Large intestine (tissue), 3 donors: ENCODE measurements at regions not wholly inside any gene's neighbourhood (a gene's known extent, or its start where the extent isn't known, plus 50 kb on each side); places are given as distances from the start of the nearest gene placed in this dataset.

ENCODE experiments used
- DNase-seq, 2 donors: peaks; one replicate each; pipeline versions ENCODE4 v3.0.0 to v3.0.0-alpha.2; 2013
- H3K27ac ChIP-seq: one replicate; pipeline ENCODE4 v1.5.1; 2013; ENCODE audit warnings: low read length
- H3K27me3 ChIP-seq: 2 replicates; pipeline ENCODE4 v1.6.1; 2013; ENCODE audit warnings: low read length; ENCODE audit not compliant: control insufficient read depth, insufficient read depth
- H3K36me3 ChIP-seq: 2 replicates; pipeline ENCODE4 v1.6.1; 2013; ENCODE audit warnings: low read length; ENCODE audit not compliant: control insufficient read depth, insufficient read depth
- H3K4me1 ChIP-seq: one replicate; pipeline ENCODE4 v1.6.1; 2013; ENCODE audit warnings: low read length; ENCODE audit not compliant: control insufficient read depth, insufficient read depth
- H3K4me3 ChIP-seq: one replicate; pipeline ENCODE4 v1.5.1; 2013; ENCODE audit warnings: low read length
- H3K9me3 ChIP-seq: one replicate; pipeline ENCODE4 v1.6.1; 2013; ENCODE audit warnings: mild to moderate bottlenecking, low read depth, low read length, moderate library complexity; ENCODE audit not compliant: control insufficient read depth
- WGBS: methylation state at CpG from one replicate; pipeline ENCODE4 v1.1.5; 2013; ENCODE audit warnings: low lambda C conversion rate; ENCODE audit not compliant: insufficient coverage; 5-methylcytosine and 5-hydroxymethylcytosine counted together

DNA sequence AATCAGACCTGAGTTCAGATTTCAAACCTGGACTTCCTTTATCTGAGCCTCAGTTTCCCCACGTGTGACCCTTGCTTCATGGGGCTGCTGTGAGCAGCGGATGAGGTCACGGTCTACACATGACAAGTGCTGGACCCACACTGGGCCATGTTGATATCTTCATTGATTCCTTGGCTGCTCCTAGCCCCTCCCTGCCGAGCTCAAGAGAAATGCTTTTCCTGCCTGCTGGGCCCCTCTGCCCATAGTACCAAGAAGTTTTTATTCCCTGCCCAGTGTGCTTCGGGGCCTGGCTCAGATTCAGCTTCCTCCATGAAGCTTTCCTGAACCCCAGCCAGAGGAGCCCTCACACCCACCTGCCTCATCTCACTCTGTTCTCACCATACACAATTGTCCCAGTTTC is 181.6 kb downstream of the PTPRU start:
- no CpG with 5 or more reads among the region's 5 CpGs for WGBS

DNA sequence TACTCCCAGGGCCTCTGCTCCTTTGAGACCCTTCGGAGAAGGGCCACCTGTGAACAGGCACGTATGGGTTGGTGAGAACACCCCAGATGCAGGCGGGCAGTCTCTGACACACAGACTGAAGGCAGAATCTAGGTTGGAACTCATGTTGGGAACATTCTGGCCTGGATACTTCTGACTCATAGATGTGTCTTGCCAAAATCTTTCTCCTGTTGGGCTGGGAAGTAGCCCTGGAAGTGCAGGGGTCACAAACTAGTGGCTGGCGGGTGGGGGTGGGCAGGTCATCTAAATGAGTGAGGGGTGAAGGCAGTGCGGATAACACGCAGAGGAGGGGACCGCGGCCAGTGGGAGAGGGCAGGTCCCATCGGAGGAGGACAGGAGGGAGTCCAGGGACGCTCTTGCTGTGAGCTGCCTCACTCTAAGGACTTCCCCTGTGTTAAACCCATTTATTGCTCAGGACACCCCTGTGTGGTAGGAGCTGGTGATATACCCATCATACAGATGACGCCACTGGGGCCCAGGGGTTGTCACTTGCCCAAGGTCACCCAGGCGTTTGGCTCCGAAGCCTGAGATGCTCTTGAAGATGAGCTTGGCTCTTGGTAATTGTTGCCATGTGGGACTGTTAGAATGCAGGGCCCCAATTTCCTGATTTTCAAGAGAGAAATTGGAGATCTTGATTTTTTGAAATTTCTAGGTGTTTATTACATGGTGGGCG is 181.0 kb downstream of the PTPRU start:
- WGBS = no CpG with 5 or more reads among the region's 14 CpGs

More for the DNA sequence above, 181.6 kb downstream of the PTPRU start:
- no peaks in the 10 kb centered on the region for H3K36me3 ChIP-seq
- no peaks in the 10 kb centered on the region for H3K4me1 ChIP-seq
- H3K27me3 ChIP-seq = no peaks in the 10 kb centered on the region
- H3K9me3 ChIP-seq = no peaks in the 10 kb centered on the region
- no peak overlapping the region for H3K27ac ChIP-seq
- no peak for DNase-seq
- H3K4me3 ChIP-seq = no peak overlapping the region

DNA sequence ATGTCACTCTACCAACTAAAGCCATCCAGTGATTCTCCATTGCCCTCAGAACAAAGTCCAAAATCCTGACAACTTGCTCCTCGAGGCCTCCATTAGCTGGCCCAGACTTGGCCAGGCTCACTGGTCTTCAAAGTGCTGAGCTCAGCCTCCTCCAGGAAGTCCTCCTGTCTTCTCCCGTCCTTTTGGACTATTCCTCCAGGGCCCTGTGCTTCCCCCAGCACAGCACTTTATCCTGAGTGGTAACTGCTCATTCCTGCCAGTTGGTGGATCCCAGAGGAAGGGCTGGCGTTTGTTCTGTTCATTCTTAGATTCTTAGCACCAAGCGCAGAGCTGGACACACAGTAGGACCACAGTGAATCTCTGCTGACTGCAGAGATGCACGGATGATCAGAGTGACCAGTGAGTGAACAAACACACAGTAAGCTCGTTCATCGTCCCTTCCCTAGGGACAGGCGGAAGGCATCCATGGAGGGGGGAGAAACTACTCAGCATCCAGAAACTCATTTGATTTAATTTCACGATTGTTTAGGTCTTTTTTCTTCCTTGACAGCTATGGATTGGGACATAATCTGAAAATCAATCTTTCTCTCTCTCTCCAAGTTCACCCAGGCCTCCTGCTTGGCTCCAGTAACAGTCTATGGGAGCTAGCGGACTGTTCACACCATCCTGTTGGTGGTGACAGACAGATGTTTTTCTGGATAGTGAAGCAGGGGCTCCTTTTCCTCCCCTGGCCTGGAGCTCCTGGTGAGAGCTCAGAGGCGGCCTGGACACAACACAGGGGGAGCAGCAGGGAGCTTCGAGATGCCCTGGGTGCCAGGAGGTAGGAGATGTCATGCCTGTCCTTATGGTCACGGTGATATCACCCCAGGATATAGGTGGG is 180.2 kb downstream of the PTPRU start:
- Histone ChIP-seq H3K36me3 (no peaks in the 10 kb centered on the region), H3K27ac (no peak overlapping the region), H3K27me3 (no peaks in the 10 kb centered on the region), H3K9me3 (no peaks in the 10 kb centered on the region), H3K4me1 (no peaks in the 10 kb centered on the region), H3K4me3 (no peak overlapping the region)
- DNase-seq = no peak
- WGBS = no CpG with 5 or more reads among the region's 13 CpGs

More for the DNA sequence above, 181.0 kb downstream of the PTPRU start:
- no peak for DNase-seq
- Histone ChIP-seq H3K4me3 (no peak overlapping the region), H3K27ac (no peak overlapping the region), H3K36me3 (no peaks in the 10 kb centered on the region), H3K27me3 (no peaks in the 10 kb centered on the region), H3K9me3 (no peaks in the 10 kb centered on the region), H3K4me1 (no peaks in the 10 kb centered on the region)

DNA sequence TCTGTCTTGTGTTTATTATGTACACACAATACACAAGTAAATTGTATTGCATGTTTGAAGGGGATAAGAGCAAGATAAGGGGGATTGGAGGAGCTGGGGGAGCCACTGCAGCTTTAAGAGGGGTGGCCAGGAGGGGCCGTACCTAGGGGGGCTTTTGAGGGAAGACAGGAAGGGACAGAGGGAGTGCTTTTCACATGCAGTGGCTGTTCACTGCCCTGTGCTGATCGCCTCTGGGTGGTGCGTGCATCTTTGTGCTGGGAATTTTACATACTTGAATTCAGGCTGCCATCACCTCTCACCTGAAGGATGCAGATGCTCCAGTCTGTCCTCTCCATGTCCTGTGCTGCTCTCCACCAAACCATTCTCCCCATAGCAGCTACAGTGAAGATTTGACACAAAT is 179.5 kb downstream of the PTPRU start:
- WGBS = 20% methylated on average over 1 of the region's 3 CpGs
- Histone ChIP-seq H3K27ac (no peak overlapping the region), H3K4me1 (no peaks in the 10 kb centered on the region), H3K36me3 (no peaks in the 10 kb centered on the region), H3K27me3 (no peaks in the 10 kb centered on the region), H3K4me3 (no peak overlapping the region), H3K9me3 (no peaks in the 10 kb centered on the region)
- DNase-seq = no peak

DNA sequence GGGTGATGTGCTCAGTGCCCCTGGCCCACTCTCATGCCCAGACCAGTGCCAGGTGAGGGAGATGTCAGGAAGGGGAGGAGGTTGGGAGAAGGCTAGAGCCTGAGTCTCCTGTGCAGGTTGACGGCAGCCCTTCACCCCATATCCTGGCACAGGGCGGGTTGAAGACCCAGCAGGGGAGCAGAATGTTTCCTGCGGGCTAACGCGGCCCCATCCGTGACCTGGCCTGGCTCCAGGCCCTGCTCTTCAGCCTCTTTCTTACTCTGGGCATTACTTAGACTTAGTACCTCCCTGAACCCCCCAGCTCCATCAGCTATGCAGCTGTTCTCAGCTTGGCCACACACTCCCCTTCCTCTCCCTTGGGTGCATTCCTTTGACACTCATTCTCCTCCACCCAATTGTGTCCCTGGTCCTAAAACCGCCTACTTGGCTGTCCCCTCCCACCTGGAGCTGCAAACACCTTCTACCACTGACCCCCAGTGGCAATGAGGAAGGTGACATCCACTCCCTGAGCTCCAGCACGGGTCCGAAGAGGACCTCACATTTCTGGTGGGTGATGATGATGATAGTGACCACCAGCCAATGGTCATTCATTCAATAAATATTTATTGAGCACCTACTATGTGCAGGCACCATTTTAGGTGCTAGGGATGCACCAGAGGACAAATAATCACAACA is 179.0 kb downstream of the PTPRU start:
- DNase-seq = no peak
- no peak overlapping the region for H3K27ac ChIP-seq
- no peaks in the 10 kb centered on the region for H3K27me3 ChIP-seq
- no peak overlapping the region for H3K4me3 ChIP-seq
- H3K36me3 ChIP-seq = no peaks in the 10 kb centered on the region
- no peaks in the 10 kb centered on the region for H3K9me3 ChIP-seq
- WGBS = no CpG with 5 or more reads among the region's 9 CpGs
- no peaks in the 10 kb centered on the region for H3K4me1 ChIP-seq

DNA sequence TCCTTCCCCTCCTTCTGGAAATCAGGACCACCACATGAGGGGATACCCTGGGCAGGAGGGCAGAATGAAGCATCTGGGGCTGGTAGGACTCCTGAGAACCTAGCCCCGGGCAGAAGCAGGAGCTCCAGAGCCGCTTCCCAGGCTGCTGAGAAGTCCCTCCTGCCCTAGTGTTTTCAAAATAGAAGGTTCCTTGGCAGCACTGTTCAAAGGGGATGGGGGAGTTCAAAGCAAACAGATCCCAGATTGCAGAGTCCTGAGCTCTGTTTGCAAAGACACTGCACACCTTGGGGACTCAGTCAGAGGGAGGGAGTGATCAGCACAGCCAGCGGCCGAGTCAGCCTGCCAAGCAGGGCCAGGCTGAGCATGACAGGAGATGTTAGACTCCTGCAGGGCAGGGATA is 177.8 kb downstream of the PTPRU start:
- Histone ChIP-seq H3K27ac (no peak overlapping the region), H3K4me1 (no peaks in the 10 kb centered on the region), H3K9me3 (no peaks in the 10 kb centered on the region), H3K27me3 (no peaks in the 10 kb centered on the region), H3K4me3 (no peak overlapping the region), H3K36me3 (no peaks in the 10 kb centered on the region)
- WGBS = no CpG with 5 or more reads among the region's 4 CpGs
- no peak for DNase-seq

DNA sequence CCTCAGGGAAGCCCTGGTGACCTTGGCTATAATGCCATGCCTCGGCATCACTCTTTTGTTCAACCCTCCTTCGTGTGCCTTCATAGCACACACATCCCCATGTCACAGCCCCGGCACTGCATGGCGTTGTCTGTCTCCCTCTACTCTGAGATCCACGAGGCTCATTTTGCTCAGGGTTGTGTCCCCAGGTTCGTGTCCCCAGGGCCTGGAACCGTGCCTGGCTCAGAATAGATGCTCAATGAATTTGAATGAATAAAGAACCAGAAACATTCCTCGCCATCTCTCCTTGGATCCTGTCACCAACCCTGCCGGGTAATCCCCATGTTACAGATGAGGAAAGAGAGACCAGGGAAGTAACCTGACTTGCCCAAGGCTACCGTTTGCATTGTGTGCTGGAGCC is 177.3 kb downstream of the PTPRU start:
- Histone ChIP-seq H3K27ac (no peak overlapping the region), H3K9me3 (no peaks in the 10 kb centered on the region), H3K4me3 (no peak overlapping the region), H3K27me3 (no peaks in the 10 kb centered on the region), H3K36me3 (no peaks in the 10 kb centered on the region), H3K4me1 (no peaks in the 10 kb centered on the region)
- WGBS = no CpG with 5 or more reads among the region's 10 CpGs
- no peak for DNase-seq

DNA sequence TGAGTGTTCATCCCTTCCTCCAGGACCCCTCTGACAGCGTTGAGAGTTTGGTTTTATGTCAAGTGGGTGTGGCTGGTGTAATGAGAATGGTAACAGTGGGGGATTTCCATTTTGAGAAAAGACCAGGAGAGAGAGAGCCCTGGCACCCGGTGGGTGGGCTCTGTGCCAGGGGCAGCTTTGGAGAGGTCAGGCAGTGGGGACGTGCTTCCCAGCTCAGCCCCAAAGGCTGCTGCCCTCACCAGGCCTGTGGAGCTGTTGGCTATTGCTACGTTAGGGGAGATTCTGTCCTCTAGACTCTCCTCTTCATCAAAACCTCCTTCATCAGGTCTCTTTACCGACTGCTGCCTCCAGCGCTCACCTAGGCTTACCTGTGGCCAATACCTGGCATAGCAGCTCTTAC is 176.3 kb downstream of the PTPRU start:
- no peaks in the 10 kb centered on the region for H3K27me3 ChIP-seq
- no peak overlapping the region for H3K4me3 ChIP-seq
- H3K4me1 ChIP-seq = no peaks in the 10 kb centered on the region
- H3K36me3 ChIP-seq = no peaks in the 10 kb centered on the region
- no peaks in the 10 kb centered on the region for H3K9me3 ChIP-seq
- no peak overlapping the region for H3K27ac ChIP-seq
- no CpG with 5 or more reads among the region's 6 CpGs for WGBS
- DNase-seq = no peak

DNA sequence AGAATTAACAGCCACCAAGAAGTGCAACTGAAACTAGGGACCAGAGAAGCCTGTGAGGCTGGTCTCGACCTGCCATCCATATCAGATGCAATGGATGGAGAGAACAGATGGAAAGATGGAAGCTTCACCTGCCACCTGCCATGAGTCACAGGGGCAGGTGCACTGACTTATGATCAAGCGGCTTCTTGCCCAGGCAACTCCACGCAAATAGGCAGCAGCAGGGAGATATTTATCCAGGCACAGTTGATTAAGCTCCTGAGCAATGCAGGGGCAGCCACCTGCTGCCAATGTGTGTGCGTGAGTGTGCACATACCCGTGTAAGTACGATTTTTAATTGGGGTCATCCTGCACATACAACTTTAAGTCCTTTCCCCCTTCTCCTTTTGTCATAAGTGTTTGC is 174.2 kb downstream of the PTPRU start:
- H3K9me3 ChIP-seq = no peaks in the 10 kb centered on the region
- H3K4me1 ChIP-seq = no peaks in the 10 kb centered on the region
- no peaks in the 10 kb centered on the region for H3K27me3 ChIP-seq
- H3K27ac ChIP-seq = no peak overlapping the region
- no CpG with 5 or more reads among the region's 6 CpGs for WGBS
- DNase-seq = peak in 1 of 2 donors; percentile 39
- H3K36me3 ChIP-seq = no peaks in the 10 kb centered on the region
- no peak overlapping the region for H3K4me3 ChIP-seq

DNA sequence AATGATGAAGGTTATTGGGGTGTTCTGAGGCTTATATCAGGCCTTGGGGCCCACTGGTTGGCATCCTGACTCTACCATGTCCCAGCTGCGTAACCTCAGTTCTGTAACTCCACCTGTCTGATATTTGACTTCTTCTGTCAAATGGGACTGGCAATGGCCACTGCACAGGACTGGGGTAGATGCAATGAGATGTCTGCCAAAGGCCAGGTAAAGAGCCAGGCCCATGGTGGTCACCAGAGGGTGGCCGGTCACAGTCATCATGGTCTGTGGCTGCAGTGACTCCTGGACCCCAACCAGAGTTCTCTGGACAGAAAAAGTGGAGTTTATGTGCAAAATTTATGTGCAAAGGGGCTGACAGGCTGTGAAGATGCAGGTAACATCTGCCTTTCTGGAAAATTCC is 173.3 kb downstream of the PTPRU start:
- H3K36me3 ChIP-seq = no peaks in the 10 kb centered on the region
- H3K27me3 ChIP-seq = no peaks in the 10 kb centered on the region
- WGBS = no CpG with 5 or more reads among the region's 2 CpGs
- no peak for DNase-seq
- H3K4me3 ChIP-seq = no peak overlapping the region
- H3K4me1 ChIP-seq = no peaks in the 10 kb centered on the region
- H3K27ac ChIP-seq = no peak overlapping the region
- H3K9me3 ChIP-seq = no peaks in the 10 kb centered on the region
